Central memory CD4-positive, alpha-beta T cell (primary cell): ENCODE measurements at regions not wholly inside any gene's neighbourhood (a gene's known extent, or its start where the extent isn't known, plus 50 kb on each side); places are given as distances from the start of the nearest gene placed in this dataset.

Experiments
- DNase-seq: peaks from one replicate; pipeline ENCODE4 v3.0.0; 2022

GRCh38 chr4:121517241-121517640 is 136.4 kb upstream of the QRFPR start:
- DNase-seq: no peak

DNA sequence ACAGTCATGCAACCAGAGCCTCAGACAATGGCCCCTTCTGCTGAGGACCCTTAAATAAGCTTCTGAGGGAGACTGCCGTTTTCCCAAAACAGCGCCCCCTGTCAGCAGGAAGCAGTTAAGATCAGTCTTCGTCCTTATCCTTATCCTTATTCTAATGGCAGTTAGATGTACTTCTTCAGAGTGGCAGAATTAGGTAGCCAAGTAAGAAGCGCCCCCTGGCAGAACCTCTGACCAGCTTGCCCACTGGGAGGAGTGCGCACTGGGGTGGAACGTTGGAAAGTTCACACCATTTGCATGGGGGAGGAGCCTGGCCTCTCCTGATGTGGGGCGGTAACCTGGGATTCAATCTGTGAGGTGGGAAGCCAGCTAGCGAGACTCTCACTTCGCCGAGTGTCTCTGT is 133.6 kb upstream of the QRFPR start:
- no peak for DNase-seq

GRCh38 chr4:121510341-121510874 is 129.6 kb upstream of the QRFPR start:
- DNase-seq: no peak

DNA sequence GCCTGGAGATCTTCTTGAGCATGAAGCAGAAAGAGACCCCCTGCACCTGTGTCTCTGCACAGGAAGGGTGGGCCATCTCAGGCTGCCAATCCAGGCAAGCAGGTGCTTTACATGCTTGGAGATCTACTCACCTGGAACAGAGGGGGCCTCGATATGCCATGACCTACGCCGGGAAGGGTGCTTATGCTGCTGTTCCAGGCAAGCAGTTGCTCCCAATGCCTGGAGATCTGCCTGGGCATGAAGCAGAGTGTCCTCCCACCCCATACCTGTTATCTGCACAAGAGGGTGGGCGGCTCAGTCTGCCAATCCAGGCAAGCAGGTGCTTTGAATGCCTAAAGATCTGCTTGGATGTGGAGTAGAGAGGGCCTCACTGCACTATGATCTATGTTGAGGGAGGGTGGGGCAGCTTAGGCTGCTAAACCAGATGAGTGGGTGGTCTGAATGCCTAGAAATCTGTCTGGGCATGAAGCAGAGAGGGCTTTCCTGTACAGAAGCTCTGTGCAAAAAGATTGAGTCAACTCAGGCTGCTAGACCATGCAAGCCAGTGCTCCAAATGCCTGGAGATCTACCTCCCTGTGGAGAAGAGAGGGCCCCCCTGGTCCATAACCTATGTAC is 104.5 kb upstream of the QRFPR start:
- no peak for DNase-seq

DNA sequence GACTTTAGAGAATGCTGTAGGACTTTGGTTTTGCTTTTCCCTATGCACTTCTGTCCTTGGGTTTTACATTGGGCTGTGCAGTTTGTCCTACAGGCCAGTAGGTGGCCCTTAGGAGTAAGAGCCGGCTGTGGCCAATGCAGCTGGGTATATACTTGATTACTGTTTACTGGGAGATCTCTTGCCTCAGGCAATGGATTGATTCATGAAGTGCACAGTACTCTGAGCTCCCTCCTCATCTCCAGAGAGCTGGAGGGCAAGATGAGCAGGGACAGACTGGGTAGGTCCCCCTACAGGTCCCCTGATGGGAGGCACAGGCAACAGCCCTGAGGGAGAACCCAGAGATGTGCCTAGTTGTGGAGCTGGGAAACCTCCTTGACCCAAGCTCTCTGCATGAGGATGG is 103.8 kb upstream of the QRFPR start:
- peak; percentile 3 for DNase-seq

DNA sequence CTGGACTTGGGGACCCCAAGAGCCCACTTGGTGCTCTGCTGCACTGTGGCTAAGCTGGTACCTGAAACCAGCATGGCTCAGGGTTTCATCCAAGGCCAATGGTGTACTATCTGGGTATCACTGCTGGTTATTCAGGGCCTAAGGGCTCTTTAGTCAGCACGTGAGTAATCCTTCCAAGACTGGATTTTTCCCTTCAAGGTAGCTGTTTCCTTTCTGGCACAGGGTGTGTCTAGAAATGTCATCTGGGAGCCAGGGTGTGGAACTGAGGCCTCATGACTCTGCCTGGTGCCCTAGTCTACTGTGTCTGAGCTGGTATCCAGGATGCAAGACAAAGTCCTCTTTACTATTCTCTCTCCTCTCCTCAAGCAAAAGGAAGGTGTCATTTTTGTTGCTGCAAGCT is 99.0 kb upstream of the QRFPR start:
- DNase-seq: no peak

- no peak for DNase-seq
Observed at GRCh38 chr4:121477480-121477879, 96.7 kb upstream of the QRFPR start.

DNA sequence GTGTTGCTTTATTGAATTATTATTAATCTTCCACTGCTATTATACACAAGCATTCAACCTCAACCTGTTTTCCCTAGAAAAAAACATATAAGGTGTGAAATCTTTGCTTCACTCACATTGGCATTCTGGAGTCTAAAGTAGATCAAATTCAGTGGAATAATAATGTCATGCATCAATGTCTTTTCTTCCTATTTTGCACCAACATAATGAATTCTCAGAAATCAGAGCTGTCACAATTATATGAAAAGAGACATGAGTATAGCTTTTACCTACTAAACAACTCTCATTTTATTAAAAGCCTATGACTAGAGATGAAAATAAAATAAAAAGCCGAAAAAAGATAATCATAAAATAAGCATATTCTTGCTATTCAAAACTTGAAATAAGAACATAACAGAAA is 96.3 kb upstream of the QRFPR start:
- no peak for DNase-seq

GRCh38 chr4:121472937-121473721 is 92.3 kb upstream of the QRFPR start:
- DNase-seq: no peak

- no peak for DNase-seq
Observed at GRCh38 chr4:121464854-121465253, 84.0 kb upstream of the QRFPR start.

GRCh38 chr4:121462660-121463261 is 81.9 kb upstream of the QRFPR start:
- peak; percentile 32 for DNase-seq

GRCh38 chr4:121459026-121459425 is 78.2 kb upstream of the QRFPR start:
- DNase-seq: no peak

DNA sequence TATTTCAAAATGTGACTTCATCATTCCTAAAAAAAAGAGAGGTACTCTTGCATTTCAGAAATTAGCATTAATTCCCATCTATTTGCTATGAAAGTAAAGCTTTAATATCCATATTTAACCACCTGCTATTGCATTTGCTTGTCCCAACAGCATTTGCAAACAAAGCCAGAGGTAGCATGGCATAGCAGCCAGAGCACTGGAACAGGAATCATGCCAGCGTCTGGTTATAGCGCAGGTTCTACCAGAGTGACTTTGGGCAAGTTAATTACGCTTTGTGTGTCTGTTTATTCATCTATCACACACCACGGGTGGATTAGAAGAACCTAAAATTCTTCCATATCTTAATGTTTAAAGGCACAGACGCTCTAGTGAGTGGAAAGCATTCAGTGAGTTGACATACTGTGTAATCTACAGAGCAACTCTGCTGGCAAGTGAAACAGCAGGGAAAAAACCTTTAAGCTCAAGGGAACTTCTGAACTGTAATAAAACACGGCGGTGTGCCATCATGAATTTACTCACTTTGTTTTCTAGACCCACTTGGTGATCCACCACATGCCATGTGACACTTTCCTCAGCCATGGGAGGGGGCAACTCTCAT is 76.6 kb upstream of the QRFPR start:
- DNase-seq: no peak

DNA sequence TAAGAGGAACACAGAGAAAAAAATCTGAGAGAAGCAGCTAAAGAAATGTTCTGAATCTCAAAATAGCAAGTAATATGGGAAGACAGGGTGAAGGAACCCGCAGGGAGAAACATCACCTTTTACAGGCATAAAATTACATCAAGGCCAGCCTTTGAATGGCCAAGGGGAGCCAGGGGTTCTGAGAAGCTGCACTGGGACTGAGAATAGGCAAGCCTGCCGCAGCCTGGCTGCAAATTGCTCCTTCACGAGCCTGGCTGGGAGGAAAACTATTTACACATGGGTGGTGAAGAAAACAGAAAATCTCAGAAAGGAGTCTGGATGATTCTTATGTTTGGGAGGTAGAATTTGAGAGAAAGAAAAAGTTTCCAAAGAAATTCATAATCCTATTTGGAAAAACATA is 74.5 kb upstream of the QRFPR start:
- no peak for DNase-seq

DNA sequence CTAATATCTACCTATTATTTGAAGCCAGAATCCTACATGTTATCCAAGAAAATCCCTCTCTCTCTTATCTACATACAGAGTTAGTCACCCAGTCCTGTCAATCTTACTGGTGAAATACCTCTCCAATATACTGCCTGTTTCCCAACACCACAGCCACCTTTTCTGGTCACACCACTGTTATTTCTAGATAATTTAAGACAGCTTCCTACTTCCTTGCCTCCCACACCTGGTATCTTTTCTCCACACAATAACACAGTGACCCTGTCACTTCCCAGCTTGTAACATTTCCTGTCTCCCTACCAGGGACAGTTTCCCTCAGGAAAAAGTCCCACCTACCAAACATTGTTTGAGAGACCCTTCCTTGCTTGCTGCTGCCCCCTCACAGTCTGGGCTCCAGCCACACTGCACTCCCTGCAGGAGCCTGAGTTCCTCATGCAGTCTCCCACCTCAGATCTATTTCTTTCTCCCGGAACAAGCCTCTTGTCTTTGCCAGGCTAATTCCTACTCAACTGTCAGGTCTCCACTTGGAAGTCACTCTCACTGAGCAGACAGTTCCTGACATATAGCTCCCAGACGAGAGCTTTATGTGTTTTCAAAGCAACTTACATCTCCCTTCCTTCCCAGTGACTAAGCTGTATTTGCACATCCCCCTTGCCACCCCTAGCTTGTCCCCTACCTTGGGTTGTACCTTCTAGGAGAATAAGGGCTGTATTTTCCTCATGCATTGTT is 73.6 kb upstream of the QRFPR start:
- DNase-seq: no peak

GRCh38 chr4:121451310-121451709 is 70.5 kb upstream of the QRFPR start:
- DNase-seq: no peak

DNA sequence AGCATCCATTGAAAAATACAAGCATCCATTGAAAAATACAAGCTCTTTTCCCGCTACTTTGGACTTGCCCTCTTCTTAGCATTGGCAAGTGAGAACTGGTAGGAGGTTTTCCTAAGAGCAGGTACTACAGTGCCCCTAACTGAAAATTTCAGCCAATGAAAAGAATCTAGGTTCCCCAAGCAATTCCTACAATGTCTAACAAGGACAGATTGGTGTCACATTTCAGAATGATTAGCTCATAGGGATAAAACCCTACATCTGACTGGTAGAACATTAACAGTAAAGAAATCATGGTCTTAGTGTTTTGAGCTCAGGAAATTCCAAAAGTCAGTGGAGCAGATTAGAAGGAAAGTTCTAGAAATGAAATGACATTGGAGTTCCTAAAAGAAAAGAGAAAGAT is 68.6 kb upstream of the QRFPR start:
- DNase-seq: no peak

DNA sequence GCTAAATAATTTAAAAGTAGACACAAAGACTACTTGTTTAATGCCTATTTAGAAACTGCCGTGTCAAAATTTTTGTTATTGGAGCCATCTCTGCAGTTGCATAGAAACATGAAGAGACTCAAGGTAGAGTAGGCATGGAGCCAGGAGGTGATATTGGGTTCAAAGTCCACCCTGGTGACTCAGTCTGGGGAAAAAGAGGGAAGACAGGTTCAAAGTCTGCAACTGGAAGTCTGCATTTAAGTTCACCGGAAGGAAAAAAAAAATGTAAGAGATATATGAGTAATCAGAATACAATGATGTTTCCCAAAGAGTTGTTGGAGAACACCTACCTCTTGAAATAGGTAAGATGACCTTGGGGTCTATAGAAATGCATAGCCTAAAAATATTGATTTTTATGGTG is 67.4 kb upstream of the QRFPR start:
- DNase-seq: no peak

DNA sequence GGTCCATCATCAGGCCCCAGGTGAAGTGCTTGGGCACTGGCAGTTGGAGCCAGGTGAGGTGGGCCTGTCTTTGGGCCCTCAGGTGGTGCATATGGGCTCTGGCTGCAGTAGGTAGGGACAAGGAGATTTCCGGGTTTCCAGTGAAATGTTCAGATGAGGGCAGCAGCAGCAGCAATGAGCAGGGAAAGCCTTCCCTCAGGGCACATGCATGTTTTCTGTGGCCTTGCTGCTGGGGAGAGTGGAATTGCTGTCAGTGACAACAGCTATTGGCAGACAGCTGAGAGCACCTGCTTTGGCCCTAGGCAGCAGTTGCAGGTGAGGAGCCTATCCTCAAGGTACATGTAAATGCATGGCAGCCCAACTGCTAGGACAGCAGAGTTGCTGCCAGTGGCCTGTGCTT is 58.9 kb upstream of the QRFPR start:
- DNase-seq: no peak
